ENCODE measurements at regions not wholly inside any gene's neighbourhood (a gene's known extent, or its start where the extent isn't known, plus 50 kb on each side); places are given as distances from the start of the nearest gene placed in this dataset.

- Histone ChIP-seq H3K4me3 (ENCODE audit: low read length) (no peak overlapping the region), H3K4me1 (ENCODE audit: insufficient read depth, low read length) (no peaks in the 10 kb centered on the region), H3K9ac (ENCODE audit: low read length) (no peak overlapping the region), H4K20me1 (ENCODE audit: low read length) (no peaks in the 10 kb centered on the region), H3K27me3 (ENCODE audit: low read length) (no peaks in the 10 kb centered on the region), H2AFZ (ENCODE audit: low read length) (no peak overlapping the region), H3K4me2 (ENCODE audit: low read length) (no peak overlapping the region), H3K36me3 (ENCODE audit: low read depth, low read length) (no peaks in the 10 kb centered on the region), H3K9me3 (ENCODE audit: low read length) (no peaks in the 10 kb centered on the region), H3K27ac (ENCODE audit: low read length) (no peak overlapping the region), H3F3A (ENCODE audit: low read length, unreplicated experiment) (no peaks in the 10 kb centered on the region), H3K79me2 (ENCODE audit: low read length) (no peaks in the 10 kb centered on the region), H3K9me2 (replicated peaks; ENCODE audit: low read length) (no peaks in the 10 kb centered on the region)
- ChIA-PET POLR2A (ENCODE audit: unreplicated experiment) (no interaction called here), CTCF (no interaction called here)
- no peak for TF ChIP-seq CTCF (conservative IDR thresholded peaks at IDR 0.05; ENCODE audit: low read depth, low read length)
- no peak for TF ChIP-seq EZH2 (IDR thresholded peaks at IDR 0.05; ENCODE audit: low read length, unreplicated experiment)
- no peak for TF ChIP-seq EZH2phosphoT487 (IDR thresholded peaks at IDR 0.05; ENCODE audit: borderline replicate concordance, low read length)
- no TSS peak for BruUV-seq (replicated peaks)
- ATAC-seq (no peak), DNase-seq (no peak)
- intact Hi-C loops (cut with micrococcal nuclease): no loop called here
Observed at GRCh38 chr10:83909001-83909400, 230.3 kb upstream of the GHITM start.

GRCh38 chr10:83915801-83916200, 223.5 kb upstream of the GHITM start:
- no peaks in the 10 kb centered on the region for H3K9me3 ChIP-seq (ENCODE audit: low read length)
- no peaks in the 10 kb centered on the region for H3K79me2 ChIP-seq (ENCODE audit: low read length)
- BruUV-seq (replicated peaks): no TSS peak
- H3K9ac ChIP-seq (ENCODE audit: low read length): no peak overlapping the region
- intact Hi-C loops (cut with micrococcal nuclease): no loop called here
- no peak for TF ChIP-seq EZH2 (IDR thresholded peaks at IDR 0.05; ENCODE audit: low read length, unreplicated experiment)
- TF ChIP-seq EZH2phosphoT487 (IDR thresholded peaks at IDR 0.05; ENCODE audit: borderline replicate concordance, low read length): no peak
- H3K4me1 ChIP-seq (ENCODE audit: insufficient read depth, low read length): no peaks in the 10 kb centered on the region
- H3K9me2 ChIP-seq (replicated peaks; ENCODE audit: low read length): no peaks in the 10 kb centered on the region
- no peak overlapping the region for H3K27ac ChIP-seq (ENCODE audit: low read length)
- DNase-seq: no peak
- no peak overlapping the region for H2AFZ ChIP-seq (ENCODE audit: low read length)
- no peaks in the 10 kb centered on the region for H3K27me3 ChIP-seq (ENCODE audit: low read length)
- ATAC-seq: no peak
- no peaks in the 10 kb centered on the region for H4K20me1 ChIP-seq (ENCODE audit: low read length)
- ChIA-PET POLR2A (ENCODE audit: unreplicated experiment) (no interaction called here), CTCF (no interaction called here)
- no peak overlapping the region for H3K4me2 ChIP-seq (ENCODE audit: low read length)
- no peaks in the 10 kb centered on the region for H3K36me3 ChIP-seq (ENCODE audit: low read depth, low read length)
- H3K4me3 ChIP-seq (ENCODE audit: low read length): no peak overlapping the region
- no peaks in the 10 kb centered on the region for H3F3A ChIP-seq (ENCODE audit: low read length, unreplicated experiment)

GRCh38 chr10:83917537-83918506, 221.5 kb upstream of the GHITM start:
- Histone ChIP-seq H3K27me3 (ENCODE audit: low read length) (no peaks in the 10 kb centered on the region), H3K4me1 (ENCODE audit: insufficient read depth, low read length) (no peaks in the 10 kb centered on the region), H3K36me3 (ENCODE audit: low read depth, low read length) (no peaks in the 10 kb centered on the region), H3K79me2 (ENCODE audit: low read length) (no peaks in the 10 kb centered on the region), H3K9me2 (replicated peaks; ENCODE audit: low read length) (no peaks in the 10 kb centered on the region), H4K20me1 (ENCODE audit: low read length) (no peaks in the 10 kb centered on the region), H3K4me2 (ENCODE audit: low read length) (no peak overlapping the region), H3K9me3 (ENCODE audit: low read length) (no peaks in the 10 kb centered on the region), H3K9ac (ENCODE audit: low read length) (no peak overlapping the region), H2AFZ (ENCODE audit: low read length) (no peak overlapping the region), H3K27ac (ENCODE audit: low read length) (no peak overlapping the region), H3K4me3 (ENCODE audit: low read length) (no peak overlapping the region), H3F3A (ENCODE audit: low read length, unreplicated experiment) (no peaks in the 10 kb centered on the region)
- CTCF ChIA-PET: no interaction called here
- DNase-seq (no peak), ATAC-seq (no peak)
- POLR2A ChIA-PET (ENCODE audit: unreplicated experiment): no interaction called here
- intact Hi-C loops (cut with micrococcal nuclease): no loop called here
- TF ChIP-seq EZH2phosphoT487 (IDR thresholded peaks at IDR 0.05; ENCODE audit: borderline replicate concordance, low read length): no peak
- TF ChIP-seq CTCF (conservative IDR thresholded peaks at IDR 0.05; ENCODE audit: low read depth, low read length): no peak
- TF ChIP-seq EZH2 (IDR thresholded peaks at IDR 0.05; ENCODE audit: low read length, unreplicated experiment): no peak
- no TSS peak for BruUV-seq (replicated peaks)

Data from PC-3 (cell line).